ENCODE measurements at regions not wholly inside any gene's neighbourhood (a gene's known extent, or its start where the extent isn't known, plus 50 kb on each side); places are given as distances from the start of the nearest gene placed in this dataset.

GRCh38 chr10:24790599-24790998 is 66.9 kb upstream of the ARHGAP21 start:
- H2AFZ ChIP-seq (ENCODE audit: low read length) = no peak overlapping the region
- no peaks in the 10 kb centered on the region for H3K4me1 ChIP-seq (ENCODE audit: insufficient read depth, low read length)
- H3K36me3 ChIP-seq (replicated peaks in 1 of 2; ENCODE audit: control insufficient read depth in 1 of 2, insufficient read depth in 2 of 2, low read length in 2 of 2) = no peaks in the 10 kb centered on the region
- no peak overlapping the region for H3K27ac ChIP-seq (ENCODE audit: extremely low read length, insufficient read depth, low read length)
- no peaks in the 10 kb centered on the region; a peak in 1 of 5 replicates for H3K27me3 ChIP-seq (ENCODE audit: control insufficient read depth in 1 of 2, insufficient read depth in 2 of 2, low read length in 2 of 2)
- H3K9ac ChIP-seq (ENCODE audit: insufficient read depth, low read depth, low read length) = no peak overlapping the region
- H3K4me2 ChIP-seq (ENCODE audit: low read depth, low read length) = no peak overlapping the region
- ATAC-seq = no peak
- ChIA-PET CTCF (ENCODE audit: low intra/inter-chr PET ratio, low total read pairs) (no interaction called here), POLR2A (no interaction called here)
- FAIRE-seq = no peak
- no peaks in the 10 kb centered on the region for H4K20me1 ChIP-seq (ENCODE audit: insufficient read depth, low read length)
- no peaks in the 10 kb centered on the region for H3K79me2 ChIP-seq (ENCODE audit: insufficient read depth, low read length)
- H3K4me3 ChIP-seq (replicated peaks in 1 of 3; ENCODE audit: insufficient read depth in 1 of 3, low read depth in 2 of 3, low read length in 3 of 3) = no peak overlapping the region
- no peak for DNase-seq (ENCODE audit: low spot score)
- H3K9me3 ChIP-seq (ENCODE audit: low read length) = no peaks in the 10 kb centered on the region
- in situ Hi-C loops (cut with HindIII; ENCODE audit: extremely low pct_ligation_motif_present, low pct_unique_long_range_greater_than_20kb) = no loop called here
- intact Hi-C loops (cut with micrococcal nuclease; ENCODE audit: unreplicated experiment) = no loop called here
- no TSS peak for BruUV-seq (replicated peaks)
- TF ChIP-seq KDM4B (CRISPR knock-in tag; IDR thresholded peaks at IDR 0.05) (no peak), CREB1 (IDR thresholded peaks at IDR 0.05) (peak; percentile 74), CREB1 (CRISPR knock-in tag; IDR thresholded peaks at IDR 0.05) (no peak), CAMTA2 (CRISPR knock-in tag; IDR thresholded peaks at IDR 0.05; ENCODE audit: borderline replicate concordance) (no peak), ZBTB42 (CRISPR knock-in tag; IDR thresholded peaks at IDR 0.05) (no peak), ZMAT3 (CRISPR knock-in tag; conservative IDR thresholded peaks at IDR 0.05) (no peak), GRHL1 (CRISPR knock-in tag; conservative IDR thresholded peaks at IDR 0.05) (no peak), TRIM22 (IDR thresholded peaks at IDR 0.05) (no peak), RFX3 (CRISPR knock-in tag; IDR thresholded peaks at IDR 0.05) (no peak)
- WGBS (ENCODE audit: low lambda C conversion rate) = 70% methylated on average over 11 of the region's 11 CpGs
